ENCODE measurements at regions not wholly inside any gene's neighbourhood (a gene's known extent, or its start where the extent isn't known, plus 50 kb on each side); places are given as distances from the start of the nearest gene placed in this dataset.
"Not testable (repeated sequence)": the region's sequence is repeated elsewhere in the genome, so short reads cannot be mapped to it uniquely, and the experiment has no call there.

- no peak for DNase-seq (ENCODE audit: low read depth in 3 of 3)
Measured at GRCh38 chr2:8333177-8333831, 348.6 kb upstream of the ID2 start.

DNA sequence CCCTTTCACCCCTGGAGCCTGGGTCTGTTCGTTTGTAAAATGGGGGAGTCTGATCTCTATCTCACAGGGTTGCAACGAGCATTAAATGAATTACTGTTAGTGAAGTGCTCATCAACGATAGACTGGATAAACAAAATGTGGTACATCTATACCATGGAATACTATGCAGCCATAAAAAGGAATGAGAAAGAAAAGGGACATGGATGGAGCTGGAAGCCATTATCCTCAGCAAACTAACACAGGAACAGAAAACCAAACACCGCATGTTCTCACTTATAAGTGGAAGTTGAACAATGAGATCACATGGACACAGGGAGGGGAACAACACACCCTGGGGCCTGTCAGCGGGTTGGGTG is 348.0 kb upstream of the ID2 start:
- not testable (repeated sequence) for DNase-seq (ENCODE audit: low read depth in 3 of 3)

GRCh38 chr2:8334866-8335325 is 347.0 kb upstream of the ID2 start:
- no peak for DNase-seq (ENCODE audit: low read depth in 3 of 3)

DNA sequence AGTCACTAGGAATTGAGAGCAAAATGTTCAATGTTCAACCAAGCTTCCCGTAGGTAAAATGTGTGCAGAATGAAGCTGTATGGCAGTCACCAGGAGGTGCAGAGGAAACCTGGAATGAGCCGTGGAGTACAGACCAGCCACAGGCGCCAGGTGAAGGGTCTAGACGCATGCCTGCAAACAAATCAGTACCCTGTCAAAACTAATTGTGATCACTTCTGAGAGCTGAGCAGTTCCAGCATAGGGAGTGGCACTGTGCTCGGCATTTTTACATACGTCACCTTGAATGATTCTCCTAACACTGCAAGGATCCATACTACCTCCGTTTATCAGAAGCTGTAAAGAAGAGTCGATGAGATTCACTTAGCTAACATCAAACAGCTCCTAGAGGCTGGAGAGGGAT is 346.1 kb upstream of the ID2 start:
- no peak for DNase-seq (ENCODE audit: low read depth in 3 of 3)

DNA sequence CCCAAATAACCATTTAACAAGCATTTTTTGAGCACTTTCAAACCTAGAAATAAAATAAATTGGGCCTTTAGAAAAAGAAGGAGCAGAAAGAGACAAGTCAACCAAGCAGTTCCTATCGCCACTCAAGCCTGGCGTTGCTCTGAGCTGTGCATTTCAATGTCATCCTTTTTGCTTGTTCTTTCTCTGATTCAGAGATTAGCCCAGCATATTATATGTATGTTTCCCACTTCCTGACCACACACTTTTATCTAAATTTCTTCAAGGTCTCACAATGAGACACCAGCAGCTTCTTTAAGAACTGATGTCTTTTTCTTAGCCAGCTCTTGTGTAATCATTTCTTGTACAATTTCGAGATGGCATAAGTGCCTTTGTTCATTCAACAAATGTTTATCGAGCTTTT is 344.5 kb upstream of the ID2 start:
- DNase-seq (ENCODE audit: low read depth in 3 of 3), result no peak

DNA sequence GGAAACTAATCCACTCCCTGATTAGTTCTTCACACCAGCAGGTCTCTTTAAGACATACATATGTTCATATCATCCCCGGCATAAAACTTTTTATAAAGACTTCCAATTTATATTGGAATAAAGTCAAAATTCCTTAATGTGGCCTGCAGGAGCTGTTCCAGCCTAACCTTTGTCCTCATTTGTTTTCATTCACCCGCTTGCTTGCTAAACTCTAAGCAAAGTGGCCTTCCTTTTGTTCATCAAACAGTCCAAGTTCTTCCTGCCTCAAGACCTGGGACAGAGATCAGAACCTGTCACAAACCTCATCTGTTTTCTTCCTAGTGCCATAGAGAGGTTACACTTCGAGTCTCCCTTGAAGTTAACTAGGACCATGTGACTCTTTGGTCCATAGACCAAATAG is 339.4 kb upstream of the ID2 start:
- no peak for DNase-seq (ENCODE audit: low read depth in 3 of 3)

GRCh38 chr2:8343031-8343430 is 338.8 kb upstream of the ID2 start:
- DNase-seq (ENCODE audit: low read depth in 3 of 3), result no peak

GRCh38 chr2:8344144-8345097 is 337.4 kb upstream of the ID2 start:
- no peak for DNase-seq (ENCODE audit: low read depth in 3 of 3)

DNA sequence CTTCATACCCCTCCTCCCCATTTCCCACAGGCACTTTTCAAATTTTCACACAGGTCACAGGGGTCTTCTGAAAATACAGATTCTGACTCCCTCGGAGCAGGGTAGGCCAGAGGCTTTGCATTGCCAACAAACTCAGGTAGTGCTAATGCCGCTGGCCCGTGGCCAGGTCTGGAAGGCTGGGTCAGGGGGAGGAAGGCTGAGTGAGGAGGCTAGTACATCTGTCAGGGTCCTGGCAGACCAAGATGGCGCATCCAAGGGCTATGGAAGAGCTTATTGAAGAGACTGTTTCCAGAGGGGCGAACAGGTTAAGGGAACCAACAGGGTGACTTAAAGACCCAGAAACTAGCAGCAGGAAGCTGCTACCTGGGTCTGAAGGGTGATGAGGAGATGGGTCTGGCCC is 336.7 kb upstream of the ID2 start:
- no peak for DNase-seq (ENCODE audit: low read depth in 3 of 3)

DNA sequence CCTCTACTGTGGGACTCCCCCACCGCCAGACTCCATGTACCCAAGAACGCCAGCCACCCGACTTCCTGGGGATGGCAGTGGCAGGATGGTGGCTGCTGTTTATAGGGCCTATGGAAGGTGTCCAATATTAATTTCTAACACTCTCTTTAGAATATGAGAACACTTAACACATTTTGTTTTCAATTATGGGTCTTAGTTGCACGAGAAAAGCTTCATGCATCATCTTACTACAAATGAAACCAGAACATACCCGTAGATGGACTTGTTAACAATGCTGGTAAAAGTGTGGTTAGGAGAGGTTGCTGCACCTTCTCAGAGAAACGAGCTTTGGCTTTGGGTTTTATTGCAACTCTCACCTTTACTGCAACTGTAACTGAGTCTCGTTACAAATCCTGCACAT is 335.6 kb upstream of the ID2 start:
- DNase-seq (ENCODE audit: low read depth in 3 of 3), result no peak

DNA sequence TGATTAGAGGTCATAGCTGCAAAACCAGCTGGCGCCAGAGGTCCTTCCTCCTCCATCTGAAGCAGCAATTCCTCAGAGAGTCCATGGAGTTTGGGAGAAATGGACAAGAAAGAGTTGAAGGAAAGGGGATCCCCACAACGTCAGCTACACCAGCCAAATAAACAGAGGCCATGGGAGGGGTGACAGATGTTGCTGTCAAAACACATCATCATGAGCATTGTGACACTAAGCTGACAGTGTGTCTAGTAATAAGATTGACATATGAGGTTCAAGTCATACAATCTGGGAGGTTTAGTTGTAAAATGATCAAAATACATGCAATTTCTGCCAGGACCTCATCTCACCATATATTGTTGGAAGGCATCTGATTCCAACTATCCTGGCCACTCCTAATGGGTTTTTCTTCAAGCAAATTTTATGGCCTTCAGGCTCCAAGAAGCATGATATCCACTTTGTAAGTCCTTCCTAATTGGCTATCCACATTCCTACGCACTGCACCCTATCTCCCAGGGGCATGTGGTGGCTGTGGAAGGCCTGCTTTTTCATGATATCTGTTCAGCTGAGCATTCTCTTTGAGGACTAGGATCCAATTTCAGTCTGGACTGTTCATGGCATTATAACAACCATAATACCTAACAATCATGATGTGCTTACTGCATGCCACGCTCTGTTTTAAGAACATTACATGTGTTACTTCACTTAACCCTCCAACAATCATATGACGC is 335.0 kb upstream of the ID2 start:
- no peak for DNase-seq (ENCODE audit: low read depth in 3 of 3)

DNA sequence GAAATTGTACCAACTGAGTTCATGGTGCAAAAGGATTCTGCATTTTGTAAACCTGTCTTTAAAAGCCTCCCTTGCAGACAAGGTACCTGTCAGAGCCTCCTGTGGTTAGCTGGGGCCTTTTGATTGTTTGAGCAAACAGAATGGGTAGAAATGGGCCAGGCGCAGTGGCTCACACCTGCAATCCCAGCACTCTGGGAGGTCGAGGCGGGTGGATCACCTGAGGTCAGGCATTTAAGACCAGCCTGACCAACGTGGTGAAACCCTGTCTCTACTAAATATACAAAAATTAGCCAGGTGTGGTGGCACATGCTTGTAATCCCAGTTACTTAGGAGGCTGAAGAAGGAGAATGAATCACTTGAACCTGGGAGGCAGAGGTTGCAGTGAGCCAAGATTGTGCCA is 332.9 kb upstream of the ID2 start:
- DNase-seq (ENCODE audit: low read depth in 3 of 3), result not testable (repeated sequence)

GRCh38 chr2:8352296-8352695 is 329.6 kb upstream of the ID2 start:
- no peak for DNase-seq (ENCODE audit: low read depth in 3 of 3)

DNA sequence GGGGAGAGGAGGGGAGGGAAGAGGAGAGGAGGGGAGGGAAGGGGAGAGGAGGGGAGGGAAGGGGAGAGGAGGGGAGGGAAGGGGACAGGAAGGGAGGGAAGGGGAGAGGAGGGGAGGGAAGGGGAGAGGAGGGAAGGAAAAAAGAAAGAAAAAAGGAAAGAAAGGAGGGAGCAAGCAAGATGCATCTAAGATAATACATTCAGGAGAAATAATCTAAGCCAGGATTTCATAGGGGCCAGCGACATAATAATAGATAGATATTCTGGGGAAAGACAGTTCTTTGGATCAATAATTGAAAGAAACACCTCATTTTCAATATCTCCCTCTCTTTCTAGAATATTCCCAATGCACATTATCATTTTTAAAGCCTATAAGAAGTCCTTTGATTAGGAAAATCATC is 328.9 kb upstream of the ID2 start:
- no peak for DNase-seq (ENCODE audit: low read depth in 3 of 3)

DNA sequence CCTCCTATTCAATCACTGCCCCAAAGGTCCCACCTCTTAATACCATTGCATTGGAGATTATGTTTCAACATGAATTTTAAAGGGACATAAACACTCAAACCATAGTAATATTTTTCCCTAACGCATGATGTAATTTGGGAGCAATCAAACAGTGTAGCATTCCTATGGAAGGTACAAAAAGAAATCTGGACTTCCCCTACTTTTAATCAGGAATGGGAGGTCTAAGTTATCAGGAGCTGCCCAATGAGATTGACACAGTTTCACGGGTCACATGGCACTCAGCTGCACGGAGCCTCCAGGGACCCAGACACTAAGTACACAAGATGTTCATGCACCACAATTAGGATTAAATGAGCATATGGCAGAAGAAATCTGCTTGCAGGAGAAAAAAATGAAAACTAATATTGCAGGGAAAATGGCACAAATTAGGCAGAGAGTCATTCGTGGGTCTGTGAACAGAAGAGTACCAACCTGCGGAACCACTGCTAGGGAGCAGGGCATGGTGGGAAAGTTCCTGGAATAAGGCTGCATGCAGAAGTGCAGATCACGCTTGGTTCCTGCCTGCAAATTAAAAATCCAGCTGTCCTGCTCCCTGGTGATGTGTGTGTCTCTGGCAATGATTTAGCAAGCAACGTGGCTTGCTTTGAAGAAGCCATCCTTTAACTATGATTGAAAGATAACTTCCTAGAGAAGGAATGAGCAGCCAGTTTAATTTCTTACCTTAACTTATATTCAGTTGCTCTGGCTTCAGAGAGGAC is 326.6 kb upstream of the ID2 start:
- no peak for DNase-seq (ENCODE audit: low read depth in 3 of 3)

- DNase-seq (ENCODE audit: low read depth in 3 of 3), result no peak
Measured at GRCh38 chr2:8357738-8358518, 323.9 kb upstream of the ID2 start.

GRCh38 chr2:8361930-8362329 is 319.9 kb upstream of the ID2 start:
- DNase-seq (ENCODE audit: low read depth in 3 of 3), result no peak

- DNase-seq (ENCODE audit: low read depth in 3 of 3), result no peak
Measured at GRCh38 chr2:8363161-8363560, 318.7 kb upstream of the ID2 start.

GRCh38 chr2:8364668-8365067 is 317.2 kb upstream of the ID2 start:
- no peak for DNase-seq (ENCODE audit: low read depth in 3 of 3)

DNA sequence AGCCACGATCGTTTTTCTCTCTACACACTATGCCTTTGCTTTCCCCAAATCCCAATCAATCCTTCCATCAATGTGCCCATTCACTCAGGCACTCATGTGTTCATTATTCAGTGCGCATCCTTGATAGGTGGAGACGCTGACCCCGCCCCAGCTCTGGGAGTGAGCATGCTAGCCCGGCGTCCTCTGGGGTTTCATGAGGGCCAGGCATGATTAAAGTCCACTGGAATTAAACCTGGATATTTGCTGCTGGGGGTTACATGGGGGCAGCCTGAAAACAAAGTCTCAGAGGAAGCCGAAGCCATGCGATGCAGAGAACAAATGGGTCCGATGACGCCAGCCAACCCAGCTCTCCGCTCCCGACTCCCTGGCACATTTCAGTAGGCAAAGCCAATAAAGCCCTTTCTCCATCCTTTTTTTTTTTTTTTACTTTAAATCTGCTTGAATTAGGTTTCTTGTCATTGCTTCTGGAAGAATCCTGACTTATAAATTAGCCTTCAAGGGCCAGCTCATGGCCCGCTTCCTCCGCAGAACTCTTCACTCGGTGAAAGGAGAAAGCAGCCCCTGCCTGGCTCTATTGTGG is 316.4 kb upstream of the ID2 start:
- no peak for DNase-seq (ENCODE audit: low read depth in 3 of 3)

GRCh38 chr2:8367833-8368232 is 314.0 kb upstream of the ID2 start:
- no peak for DNase-seq (ENCODE audit: low read depth in 3 of 3)
